A673 (cell line): ENCODE measurements at regions not wholly inside any gene's neighbourhood (a gene's known extent, or its start where the extent isn't known, plus 50 kb on each side); places are given as distances from the start of the nearest gene placed in this dataset.

ENCODE experiments used
- BruUV-seq: library from RNA; stranded (reverse); fragments of 400-500 nt; replicated peaks from 2 replicates; lab custom pipeline; 2021; lab: Mats Ljungman, UMichigan
- CTCF ChIA-PET: fragments of 300-600 bp; sonication (Branson Sonifier 250); formaldehyde crosslinking; loops from one replicate; lab custom pipeline; 2022; ENCODE audit warnings: antibody characterized with exemption; lab: Charles Lee
- POLR2A ChIA-PET: fragments of 300-600 bp; sonication (Branson Sonifier 250); formaldehyde crosslinking; loops from one replicate; lab custom pipeline; 2022; ENCODE audit warnings: antibody characterized with exemption; ENCODE audit not compliant: low non-redundant PET; lab: Charles Lee
- DNase-seq: peaks from one replicate; pipeline ENCODE4 v3.0.0-alpha.2; 2015; ENCODE audit warnings: low spot score
- H3K27ac ChIP-seq: fragments of 200-600 bp; sonication (generic); 2 replicates; pipeline ENCODE4 v1.5.1; 2016; ENCODE audit warnings: mixed run types, low read depth, mild to moderate bottlenecking, mixed read lengths, antibody characterized with exemption, low read length; ENCODE audit not compliant: poor library complexity, severe bottlenecking
- H3K27me3 ChIP-seq: fragments of 200-600 bp; sonication (generic); replicated peaks from 2 replicates; pipeline ENCODE4 v1.6.1; 2017; ENCODE audit warnings: mixed run types, low read depth, mild to moderate bottlenecking, mixed read lengths, antibody characterized with exemption, low read length; ENCODE audit not compliant: insufficient read depth, poor library complexity
- H3K36me3 ChIP-seq: fragments of 200-600 bp; sonication (generic); 2 replicates; pipeline ENCODE4 v1.6.1; 2016; ENCODE audit warnings: mixed run types, mild to moderate bottlenecking, mixed read lengths, antibody characterized with exemption, low read length; ENCODE audit not compliant: insufficient read depth, poor library complexity, severe bottlenecking
- H3K4me1 ChIP-seq: fragments of 200-600 bp; sonication (generic); 2 replicates; pipeline ENCODE4 v1.6.1; 2017; ENCODE audit warnings: mixed run types, mild to moderate bottlenecking, mixed read lengths, antibody characterized with exemption, low read length; ENCODE audit not compliant: insufficient read depth, poor library complexity, severe bottlenecking
- H3K4me3 ChIP-seq: fragments of 200-600 bp; sonication (generic); 2 replicates; pipeline ENCODE4 v1.5.1; 2016; ENCODE audit warnings: low read depth, mixed run types, mild to moderate bottlenecking, mixed read lengths, low read length; ENCODE audit not compliant: poor library complexity, severe bottlenecking
- H3K9me3 ChIP-seq: fragments of 200-600 bp; sonication (generic); 2 replicates; pipeline ENCODE4 v1.6.1; 2016; ENCODE audit warnings: mixed run types, low read depth, mild to moderate bottlenecking, mixed read lengths, antibody characterized with exemption, low read length; ENCODE audit not compliant: poor library complexity, severe bottlenecking
- CTCF ChIP-seq: fragments of 300-800, 200-600 bp; sonication (generic); conservative IDR thresholded peaks from 2 replicates; pipeline ENCODE4 v1.5.1; 2017; ENCODE audit warnings: low read depth, mild to moderate bottlenecking, antibody characterized with exemption, low read length, moderate library complexity, mixed read lengths
- EZH2 ChIP-seq: fragments of 200-600 bp; sonication (generic); IDR thresholded peaks from 2 replicates; pipeline ENCODE4 v1.6.1; 2017; ENCODE audit warnings: borderline replicate concordance, low read depth, mild to moderate bottlenecking, mixed read lengths, antibody characterized with exemption, low read length; ENCODE audit not compliant: poor library complexity, severe bottlenecking
- intact Hi-C: fragments of 100-400 bp; cut with micrococcal nuclease; formaldehyde crosslinking; loops from one replicate; pipeline ENCODE4 v1.10.0; 2022; ENCODE audit not compliant: unreplicated experiment

DNA sequence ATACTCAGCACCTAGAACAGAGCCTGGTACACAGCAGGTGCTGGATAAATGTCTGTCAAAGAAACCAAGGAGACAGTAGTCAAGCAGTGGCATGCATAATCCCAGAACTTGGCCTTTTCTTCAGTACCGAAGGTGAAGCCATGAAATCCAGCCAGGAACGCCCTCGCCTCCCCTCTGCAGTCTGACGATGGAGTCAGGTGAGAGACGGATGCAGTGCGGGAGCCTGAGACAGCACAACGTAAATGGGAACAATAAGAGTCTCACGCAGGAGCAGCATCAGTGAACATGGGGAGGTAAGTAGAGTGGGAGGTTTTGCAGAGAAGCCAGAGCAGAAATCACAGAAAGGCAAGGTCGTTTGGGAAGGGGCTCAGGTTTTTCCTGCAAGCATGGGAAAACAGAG lies 389.3 kb upstream of the MYT1L start:
- ChIA-PET POLR2A (no interaction called here), CTCF (no interaction called here)
- intact Hi-C loops, result no loop called here
- Histone ChIP-seq H3K4me1 (no peaks in the 10 kb centered on the region), H3K4me3 (no peak overlapping the region), H3K27ac (no peak overlapping the region), H3K27me3 (peaks cover 13% of the 10 kb centered on the region), H3K36me3 (no peaks in the 10 kb centered on the region), H3K9me3 (no peaks in the 10 kb centered on the region)
- TF ChIP-seq EZH2 (no peak), CTCF (no peak)
- no peak for DNase-seq
- no TSS peak for BruUV-seq

DNA sequence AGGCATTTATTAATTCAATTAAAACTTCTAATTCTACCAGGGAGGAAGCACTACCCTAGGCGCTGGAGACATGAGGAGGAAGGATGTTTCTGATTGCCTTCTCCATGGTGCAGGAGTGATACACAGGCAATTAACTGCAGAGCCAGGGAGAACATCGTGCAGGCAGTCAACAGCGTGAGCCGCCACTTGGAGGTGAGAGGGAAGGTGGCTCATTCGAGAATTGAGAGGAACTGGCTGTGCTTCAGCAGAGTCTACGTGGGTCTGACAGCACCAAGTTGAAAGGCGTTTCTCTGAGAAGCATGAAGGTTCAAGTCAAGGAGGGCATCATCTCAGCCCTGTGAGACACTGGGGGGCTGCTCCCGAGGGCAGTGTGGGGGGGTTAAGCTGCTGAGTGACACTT lies 388.7 kb upstream of the MYT1L start:
- ChIA-PET CTCF (no interaction called here), POLR2A (no interaction called here)
- Histone ChIP-seq H3K27me3 (peaks cover 11% of the 10 kb centered on the region), H3K27ac (no peak overlapping the region), H3K9me3 (no peaks in the 10 kb centered on the region), H3K4me1 (no peaks in the 10 kb centered on the region), H3K4me3 (no peak overlapping the region), H3K36me3 (no peaks in the 10 kb centered on the region)
- intact Hi-C loops, result no loop called here
- no peak for DNase-seq
- TF ChIP-seq CTCF (no peak), EZH2 (no peak)
- BruUV-seq, result no TSS peak

- ChIA-PET CTCF (no interaction called here), POLR2A (no interaction called here)
- no peak overlapping the region for H3K27ac ChIP-seq
- no peaks in the 10 kb centered on the region for H3K36me3 ChIP-seq
- H3K4me3 ChIP-seq, result no peak overlapping the region
- peaks cover 9% of the 10 kb centered on the region for H3K27me3 ChIP-seq
- no TSS peak for BruUV-seq
- intact Hi-C loops, result no loop called here
- TF ChIP-seq EZH2 (no peak), CTCF (no peak)
- no peaks in the 10 kb centered on the region for H3K9me3 ChIP-seq
- DNase-seq, result peak; percentile 8
- H3K4me1 ChIP-seq, result no peaks in the 10 kb centered on the region
Observed at GRCh38 chr2:2719015-2719414, 387.9 kb upstream of the MYT1L start.
